GM20000 (cell line): ENCODE measurements at regions not wholly inside any gene's neighbourhood (a gene's known extent, or its start where the extent isn't known, plus 50 kb on each side); places are given as distances from the start of the nearest gene placed in this dataset.

Experiments used
- DNase-seq: peaks from one replicate; pipeline ENCODE4 v3.0.0; 2012; ENCODE audit warnings: low spot score
- CTCF ChIP-seq: IDR thresholded peaks from 2 replicates; pipeline ENCODE4 v1.5.1; 2012; ENCODE audit warnings: mild to moderate bottlenecking, control low read depth; ENCODE audit errors: extremely low read depth, missing control alignments

GRCh38 chr7:41027428-41028115, 675.3 kb downstream of the INHBA start:
- no peak for TF ChIP-seq CTCF
- no peak for DNase-seq

- DNase-seq: no peak
Observed at GRCh38 chr7:41024126-41024525, 678.8 kb downstream of the INHBA start.

GRCh38 chr7:41020056-41020455, 682.8 kb downstream of the INHBA start:
- TF ChIP-seq CTCF: no peak
- no peak for DNase-seq

More at GRCh38 chr7:41024126-41024525, 678.8 kb downstream of the INHBA start:
- TF ChIP-seq CTCF: no peak

GRCh38 chr7:41013117-41013516, 689.8 kb downstream of the INHBA start:
- DNase-seq: no peak
- no peak for TF ChIP-seq CTCF

- DNase-seq: no peak
- TF ChIP-seq CTCF: no peak
Observed at GRCh38 chr7:41012041-41012440, 690.8 kb downstream of the INHBA start.

- no peak for TF ChIP-seq CTCF
- no peak for DNase-seq
Observed at GRCh38 chr7:41010967-41011366, 691.9 kb downstream of the INHBA start.

GRCh38 chr7:41010418-41010817, 692.5 kb downstream of the INHBA start:
- no peak for TF ChIP-seq CTCF
- DNase-seq: no peak
